ENCODE measurements at regions not wholly inside any gene's neighbourhood (a gene's known extent, or its start where the extent isn't known, plus 50 kb on each side); places are given as distances from the start of the nearest gene placed in this dataset.

DNA sequence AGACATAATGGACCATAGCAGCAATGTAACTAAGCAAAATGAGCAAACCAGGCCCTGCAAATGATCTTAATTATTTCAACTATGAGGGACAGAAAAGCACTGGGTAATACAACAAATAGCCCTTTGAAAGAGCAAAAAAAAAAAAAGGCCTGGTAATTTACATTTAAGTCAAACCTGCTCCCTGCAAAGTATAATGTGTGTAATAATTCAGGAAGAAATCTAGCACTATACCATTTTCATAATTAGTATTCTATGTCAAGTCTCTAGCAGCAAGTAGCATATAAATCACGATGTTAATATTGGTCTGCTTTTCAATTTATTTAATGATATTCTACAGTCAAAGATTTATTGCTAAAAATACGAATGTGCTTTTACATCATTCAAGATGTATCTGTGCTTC is 489.6 kb downstream of the BMP2 start:
- TF ChIP-seq POLR2A (IDR thresholded peaks at IDR 0.05) = no peak
- TF ChIP-seq, protein P1, sequence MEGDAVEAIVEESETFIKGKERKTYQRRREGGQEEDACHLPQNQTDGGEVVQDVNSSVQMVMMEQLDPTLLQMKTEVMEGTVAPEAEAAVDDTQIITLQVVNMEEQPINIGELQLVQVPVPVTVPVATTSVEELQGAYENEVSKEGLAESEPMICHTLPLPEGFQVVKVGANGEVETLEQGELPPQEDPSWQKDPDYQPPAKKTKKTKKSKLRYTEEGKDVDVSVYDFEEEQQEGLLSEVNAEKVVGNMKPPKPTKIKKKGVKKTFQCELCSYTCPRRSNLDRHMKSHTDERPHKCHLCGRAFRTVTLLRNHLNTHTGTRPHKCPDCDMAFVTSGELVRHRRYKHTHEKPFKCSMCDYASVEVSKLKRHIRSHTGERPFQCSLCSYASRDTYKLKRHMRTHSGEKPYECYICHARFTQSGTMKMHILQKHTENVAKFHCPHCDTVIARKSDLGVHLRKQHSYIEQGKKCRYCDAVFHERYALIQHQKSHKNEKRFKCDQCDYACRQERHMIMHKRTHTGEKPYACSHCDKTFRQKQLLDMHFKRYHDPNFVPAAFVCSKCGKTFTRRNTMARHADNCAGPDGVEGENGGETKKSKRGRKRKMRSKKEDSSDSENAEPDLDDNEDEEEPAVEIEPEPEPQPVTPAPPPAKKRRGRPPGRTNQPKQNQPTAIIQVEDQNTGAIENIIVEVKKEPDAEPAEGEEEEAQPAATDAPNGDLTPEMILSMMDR (IDR thresholded peaks at IDR 0.05) = no peak

Measured in Peyer's patch (tissue), 4 donors.